ENCODE measurements at regions not wholly inside any gene's neighbourhood (a gene's known extent, or its start where the extent isn't known, plus 50 kb on each side); places are given as distances from the start of the nearest gene placed in this dataset.

DNA sequence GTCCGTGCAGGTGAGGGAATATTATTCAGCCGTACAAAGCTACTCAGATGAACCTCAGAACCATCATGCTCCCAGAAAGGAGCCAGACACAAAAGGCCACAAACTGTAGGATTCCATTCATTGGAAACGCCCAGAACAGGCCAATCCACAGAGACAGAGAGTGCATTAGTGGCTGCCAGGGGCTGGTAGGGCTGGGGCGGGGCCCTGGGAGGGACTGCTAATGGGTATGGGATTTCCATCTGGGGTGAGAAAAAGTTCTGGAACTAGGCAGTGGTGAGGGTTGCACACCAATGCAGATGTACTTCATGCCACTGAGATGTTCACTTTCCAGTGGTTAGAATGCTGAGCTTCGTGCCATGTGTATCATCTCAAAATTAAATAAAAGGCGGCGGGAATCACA is 101.1 kb downstream of the RFLNA start:
- Mint-ChIP-seq H3K27me3 (ENCODE audit: low read depth in 2 of 2) (no peaks in the 10 kb centered on the region), H3K4me1 (peaks cover 31 to 37% of the 10 kb centered on the region in 2 donors), H3K9me3 (no peaks in the 10 kb centered on the region), H3K27ac (no peak overlapping the region), H3K36me3 (no peaks in the 10 kb centered on the region), H3K4me3 (no peak overlapping the region)
- ATAC-seq = no peak
- no peak for TF ChIP-seq CTCF (IDR thresholded peaks at IDR 0.05)
- intact Hi-C loops (cut with micrococcal nuclease) = no loop called here
- H3K9me3 ChIP-seq (ENCODE audit: control insufficient read depth, insufficient read depth, low read length) = no peaks in the 10 kb centered on the region
- 96% methylated on average over 7 of the region's 7 CpGs for WGBS (ENCODE audit: insufficient coverage)
- H3K4me3 ChIP-seq (ENCODE audit: low read length) = no peak overlapping the region
- no peaks in the 10 kb centered on the region for H3K27me3 ChIP-seq (ENCODE audit: control insufficient read depth, insufficient read depth, low read length)
- no peak overlapping the region for H3K27ac ChIP-seq (ENCODE audit: low read length)
- no peak for DNase-seq
- H3K36me3 ChIP-seq (ENCODE audit: control insufficient read depth, insufficient read depth, low read length) = peaks cover 35% of the 10 kb centered on the region
- peaks cover 28% of the 10 kb centered on the region for H3K4me1 ChIP-seq (ENCODE audit: control insufficient read depth, insufficient read depth, low read length)

DNA sequence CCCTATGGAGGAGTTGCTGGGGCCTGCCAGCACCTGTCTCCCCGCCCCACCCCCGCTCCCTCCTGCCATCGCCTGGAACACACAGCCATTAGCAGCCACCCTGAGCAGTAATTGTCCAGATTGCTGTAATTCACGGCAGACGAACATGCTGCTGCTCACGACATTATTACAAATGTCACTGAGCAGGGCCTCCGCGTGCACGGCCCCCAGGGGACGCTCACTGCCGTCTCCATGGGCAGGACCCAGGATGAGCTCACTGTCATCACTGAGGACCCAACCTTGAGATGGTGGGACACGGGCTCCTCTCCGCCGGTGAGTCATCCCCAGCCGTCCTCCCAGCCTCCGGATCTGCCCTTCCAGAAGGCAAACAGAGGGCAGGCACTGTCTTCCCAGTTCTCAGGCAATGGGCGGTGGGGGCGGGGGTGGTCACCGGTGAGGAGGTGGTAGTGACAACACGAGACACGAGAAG is 100.4 kb downstream of the RFLNA start:
- Mint-ChIP-seq H3K27me3 (ENCODE audit: low read depth in 2 of 2) (no peaks in the 10 kb centered on the region), H3K4me3 (no peak overlapping the region), H3K27ac (no peak overlapping the region), H3K9me3 (no peaks in the 10 kb centered on the region), H3K36me3 (no peaks in the 10 kb centered on the region), H3K4me1 (peaks cover 32 to 38% of the 10 kb centered on the region in 2 donors)
- no peak for TF ChIP-seq CTCF (IDR thresholded peaks at IDR 0.05)
- no peak overlapping the region for H3K4me3 ChIP-seq (ENCODE audit: low read length)
- H3K27ac ChIP-seq (ENCODE audit: low read length) = no peak overlapping the region
- ATAC-seq = no peak
- H3K4me1 ChIP-seq (ENCODE audit: control insufficient read depth, insufficient read depth, low read length) = peaks cover 34% of the 10 kb centered on the region
- 97% methylated on average over 21 of the region's 21 CpGs for WGBS (ENCODE audit: insufficient coverage)
- no peaks in the 10 kb centered on the region for H3K9me3 ChIP-seq (ENCODE audit: control insufficient read depth, insufficient read depth, low read length)
- intact Hi-C loops (cut with micrococcal nuclease) = no loop called here
- H3K36me3 ChIP-seq (ENCODE audit: control insufficient read depth, insufficient read depth, low read length) = peaks cover 32% of the 10 kb centered on the region
- DNase-seq = no peak
- H3K27me3 ChIP-seq (ENCODE audit: control insufficient read depth, insufficient read depth, low read length) = no peaks in the 10 kb centered on the region

DNA sequence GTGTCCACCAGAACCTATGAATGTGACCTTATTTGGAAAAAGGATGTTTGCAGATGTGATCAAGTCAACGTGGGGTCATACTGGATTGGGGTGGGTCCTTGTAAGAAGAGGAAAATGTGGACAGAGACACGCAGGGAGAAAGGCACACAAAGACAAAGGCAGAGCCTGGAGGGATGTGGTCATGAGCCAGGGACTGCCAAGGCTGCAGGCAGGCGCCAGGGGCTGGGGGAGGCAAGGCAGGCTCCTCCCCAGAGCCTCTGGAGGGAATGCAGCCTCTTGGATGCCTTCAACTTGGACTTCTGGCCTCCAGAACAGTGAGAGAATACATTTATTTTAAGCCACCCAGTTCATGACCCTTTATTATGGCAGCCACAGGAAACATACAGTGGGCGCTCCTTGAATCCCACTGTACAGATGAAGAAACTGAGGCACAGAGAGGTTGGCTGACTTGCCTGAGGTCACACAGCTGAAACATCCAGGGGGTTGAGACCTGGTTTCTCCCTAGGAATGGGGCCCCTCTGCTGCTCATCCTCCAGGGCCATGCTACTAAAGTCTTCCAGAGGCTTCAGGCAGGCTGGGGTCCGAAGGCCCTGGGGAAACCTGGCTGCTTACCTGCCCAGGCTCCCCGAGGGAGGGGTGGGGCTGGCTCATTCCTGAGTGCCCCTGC is 99.7 kb downstream of the RFLNA start:
- Mint-ChIP-seq H3K9me3 (no peaks in the 10 kb centered on the region), H3K27me3 (ENCODE audit: low read depth in 2 of 2) (no peaks in the 10 kb centered on the region), H3K4me3 (no peak overlapping the region), H3K27ac (no peak overlapping the region), H3K4me1 (peaks cover 35 to 45% of the 10 kb centered on the region in 2 donors), H3K36me3 (no peaks in the 10 kb centered on the region)
- intact Hi-C loops (cut with micrococcal nuclease) = no loop called here
- Histone ChIP-seq H3K4me1 (ENCODE audit: control insufficient read depth, insufficient read depth, low read length) (peaks cover 42% of the 10 kb centered on the region), H3K9me3 (ENCODE audit: control insufficient read depth, insufficient read depth, low read length) (no peaks in the 10 kb centered on the region), H3K27me3 (ENCODE audit: control insufficient read depth, insufficient read depth, low read length) (no peaks in the 10 kb centered on the region), H3K27ac (ENCODE audit: low read length) (no peak overlapping the region), H3K4me3 (ENCODE audit: low read length) (no peak overlapping the region), H3K36me3 (ENCODE audit: control insufficient read depth, insufficient read depth, low read length) (peaks cover 29% of the 10 kb centered on the region)
- no peak for ATAC-seq
- no peak for DNase-seq
- no peak for TF ChIP-seq CTCF (IDR thresholded peaks at IDR 0.05)
- whole genome bisulfite sequencing (ENCODE audit: insufficient coverage) = 88% methylated on average over 6 of the region's 6 CpGs

GRCh38 chr12:124393831-124394230 is 98.9 kb downstream of the RFLNA start:
- WGBS (ENCODE audit: insufficient coverage) = 97% methylated on average over 15 of the region's 15 CpGs
- H3K9me3 Mint-ChIP-seq = no peaks in the 10 kb centered on the region
- DNase-seq = no peak
- Histone ChIP-seq H3K36me3 (ENCODE audit: control insufficient read depth, insufficient read depth, low read length) (peaks cover 26% of the 10 kb centered on the region), H3K4me3 (ENCODE audit: low read length) (no peak overlapping the region), H3K27ac (ENCODE audit: low read length) (no peak overlapping the region), H3K4me1 (ENCODE audit: control insufficient read depth, insufficient read depth, low read length) (peaks cover 49% of the 10 kb centered on the region), H3K9me3 (ENCODE audit: control insufficient read depth, insufficient read depth, low read length) (no peaks in the 10 kb centered on the region), H3K27me3 (ENCODE audit: control insufficient read depth, insufficient read depth, low read length) (no peaks in the 10 kb centered on the region)
- H3K4me3 Mint-ChIP-seq = no peak overlapping the region
- ATAC-seq = no peak
- no peaks in the 10 kb centered on the region for H3K36me3 Mint-ChIP-seq
- no peak overlapping the region for H3K27ac Mint-ChIP-seq
- TF ChIP-seq CTCF (IDR thresholded peaks at IDR 0.05) = no peak
- peaks cover 36 to 53% of the 10 kb centered on the region in 2 donors for H3K4me1 Mint-ChIP-seq
- H3K27me3 Mint-ChIP-seq (ENCODE audit: low read depth in 2 of 2) = no peaks in the 10 kb centered on the region
- intact Hi-C loops (cut with micrococcal nuclease) = no loop called here
